Immature natural killer cell (primary cell): ENCODE measurements at regions not wholly inside any gene's neighbourhood (a gene's known extent, or its start where the extent isn't known, plus 50 kb on each side); places are given as distances from the start of the nearest gene placed in this dataset.

Experiments used
- DNase-seq, 3 donors: peaks; one replicate each; pipeline ENCODE4 v3.0.0; 2022; ENCODE audit warnings: mixed read lengths in 1 of 3
- H3K27ac Mint-ChIP-seq, 6 donors: one replicate each; pipeline ENCODE4 v1.8.0; 2020; ENCODE audit warnings: mixed read lengths in 6 of 6, mild to moderate bottlenecking in 5 of 6, inconsistent platforms in 4 of 6, moderate library complexity in 3 of 6
- H3K27me3 Mint-ChIP-seq, 3 donors: one replicate each; pipeline ENCODE4 v1.8.0; 2020 to 2021; ENCODE audit warnings: low read depth in 3 of 3, mild to moderate bottlenecking in 3 of 3, mixed read lengths in 3 of 3, moderate library complexity in 3 of 3, inconsistent platforms in 1 of 3
- H3K36me3 Mint-ChIP-seq, 3 donors: one replicate each; pipeline ENCODE4 v1.8.0; 2020; ENCODE audit warnings: mixed read lengths in 3 of 3, inconsistent platforms in 2 of 3, mild to moderate bottlenecking in 2 of 3
- H3K4me1 Mint-ChIP-seq, 2 donors: one replicate each; pipeline ENCODE4 v1.8.0; 2020; ENCODE audit warnings: inconsistent platforms in 2 of 2, mild to moderate bottlenecking in 2 of 2, mixed read lengths in 2 of 2, moderate library complexity in 1 of 2
- H3K4me3 Mint-ChIP-seq, 5 donors: one replicate each; pipeline ENCODE4 v1.8.0; 2020; ENCODE audit warnings: mild to moderate bottlenecking in 5 of 5, mixed read lengths in 5 of 5, inconsistent platforms in 3 of 5, moderate library complexity in 3 of 5
- H3K9me3 Mint-ChIP-seq, 6 donors: one replicate each; pipeline ENCODE4 v1.8.0; 2020; ENCODE audit warnings: mild to moderate bottlenecking in 6 of 6, mixed read lengths in 6 of 6, inconsistent platforms in 4 of 6, moderate library complexity in 3 of 6

DNA sequence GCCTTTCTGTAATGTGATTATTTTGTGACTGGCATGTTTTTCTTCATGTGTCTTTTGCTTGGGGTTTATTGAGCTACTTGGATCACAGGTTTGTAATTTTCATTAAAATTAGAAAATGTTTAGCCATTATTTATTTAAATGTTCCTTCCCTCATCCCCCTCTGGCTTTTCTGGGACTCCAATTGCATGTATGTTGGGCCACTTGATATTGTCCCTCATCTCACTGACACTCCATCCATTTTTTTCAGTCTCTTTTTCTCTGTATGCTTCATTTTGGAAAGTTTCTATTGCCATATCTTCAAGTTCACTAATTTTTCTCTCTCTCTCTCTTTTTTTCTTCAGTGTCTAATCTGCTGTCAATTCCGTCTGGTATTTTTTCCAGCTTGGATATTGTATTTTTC is 390.1 kb downstream of the PRDM2 start:
- H3K27ac Mint-ChIP-seq, result no peak overlapping the region
- peaks cover 0 to 4% (median 0%) of the 10 kb centered on the region in 3 donors for H3K36me3 Mint-ChIP-seq
- H3K9me3 Mint-ChIP-seq, result peaks cover 1 to 12% (median 8%) of the 10 kb centered on the region in 6 donors
- DNase-seq, result no peak
- peaks cover 8 to 12% (median 10%) of the 10 kb centered on the region in 3 donors for H3K27me3 Mint-ChIP-seq
- H3K4me1 Mint-ChIP-seq, result no peaks in the 10 kb centered on the region
- no peak overlapping the region for H3K4me3 Mint-ChIP-seq

DNA sequence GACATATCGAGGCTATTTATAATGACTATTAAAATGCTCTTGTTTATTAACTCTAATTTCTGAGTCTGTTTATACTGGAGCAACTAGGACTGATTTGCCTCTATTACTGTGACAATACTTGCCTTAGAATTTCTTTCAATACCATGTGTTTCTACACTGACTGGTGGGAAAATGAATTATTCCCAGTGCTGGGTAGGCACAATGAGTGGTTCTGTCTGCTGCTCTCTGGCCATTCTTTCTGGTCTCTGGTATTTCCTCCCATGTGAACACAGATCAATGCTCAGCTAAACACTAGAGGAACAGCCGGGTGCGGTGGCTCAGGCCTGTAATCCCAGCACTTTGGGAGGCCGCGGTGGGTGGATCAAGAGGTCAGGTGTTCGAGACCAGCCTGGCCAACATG is 390.5 kb downstream of the PRDM2 start:
- peaks cover 8 to 12% (median 9%) of the 10 kb centered on the region in 3 donors for H3K27me3 Mint-ChIP-seq

GRCh38 chr1:14094611-14095400 is 394.8 kb downstream of the PRDM2 start:
- H3K4me1 Mint-ChIP-seq, result no peaks in the 10 kb centered on the region
- no peak overlapping the region for H3K4me3 Mint-ChIP-seq
- no peak overlapping the region for H3K27ac Mint-ChIP-seq
- H3K27me3 Mint-ChIP-seq, result peaks cover 4 to 14% (median 9%) of the 10 kb centered on the region in 3 donors
- no peak for DNase-seq
- peaks cover 1 to 12% (median 6%) of the 10 kb centered on the region in 6 donors for H3K9me3 Mint-ChIP-seq
- H3K36me3 Mint-ChIP-seq, result peaks cover 0 to 4% (median 0%) of the 10 kb centered on the region in 3 donors

More for the DNA sequence above, 390.5 kb downstream of the PRDM2 start:
- DNase-seq, result no peak
- H3K36me3 Mint-ChIP-seq, result peaks cover 0 to 4% (median 0%) of the 10 kb centered on the region in 3 donors
- no peak overlapping the region for H3K27ac Mint-ChIP-seq
- H3K9me3 Mint-ChIP-seq, result peaks cover 1 to 12% (median 7%) of the 10 kb centered on the region in 6 donors
- H3K4me1 Mint-ChIP-seq, result no peaks in the 10 kb centered on the region
- H3K4me3 Mint-ChIP-seq, result no peak overlapping the region

GRCh38 chr1:14098294-14098913 is 398.4 kb downstream of the PRDM2 start:
- H3K4me1 Mint-ChIP-seq, result no peaks in the 10 kb centered on the region
- H3K27ac Mint-ChIP-seq, result no peak overlapping the region
- no peak for DNase-seq
- H3K9me3 Mint-ChIP-seq, result no peaks in the 10 kb centered on the region
- no peak overlapping the region for H3K4me3 Mint-ChIP-seq
- H3K27me3 Mint-ChIP-seq, result peaks cover 0 to 7% (median 2%) of the 10 kb centered on the region in 3 donors
- H3K36me3 Mint-ChIP-seq, result no peaks in the 10 kb centered on the region

DNA sequence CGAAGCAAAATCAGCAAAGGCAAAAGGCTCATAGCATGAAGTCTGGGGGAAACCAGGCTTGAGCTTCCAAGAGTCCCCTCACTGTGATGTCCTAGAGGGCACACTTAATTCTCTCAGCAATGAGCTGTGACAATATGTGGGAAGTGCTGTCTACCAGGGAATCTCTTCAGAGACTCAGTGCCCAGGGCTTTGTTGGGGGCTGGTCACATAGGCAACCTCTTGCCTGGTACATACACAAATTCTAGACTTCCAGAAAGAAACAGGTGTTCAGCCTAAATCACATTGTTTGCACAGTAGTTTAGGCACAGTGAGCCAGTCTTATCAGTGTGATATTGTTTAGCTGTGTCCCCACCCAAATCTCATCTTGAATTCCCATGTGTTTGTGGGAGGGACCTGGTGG is 400.5 kb downstream of the PRDM2 start:
- Mint-ChIP-seq H3K36me3 (no peaks in the 10 kb centered on the region), H3K4me1 (no peaks in the 10 kb centered on the region), H3K27ac (no peak overlapping the region), H3K27me3 (peaks cover 2 to 6% (median 3%) of the 10 kb centered on the region in 3 donors), H3K9me3 (no peaks in the 10 kb centered on the region), H3K4me3 (no peak overlapping the region)
- no peak for DNase-seq

GRCh38 chr1:14100919-14101318 is 400.9 kb downstream of the PRDM2 start:
- no peak overlapping the region for H3K4me3 Mint-ChIP-seq
- no peak for DNase-seq
- H3K27me3 Mint-ChIP-seq, result peaks cover 3 to 6% (median 3%) of the 10 kb centered on the region in 3 donors
- H3K4me1 Mint-ChIP-seq, result no peaks in the 10 kb centered on the region
- H3K36me3 Mint-ChIP-seq, result no peaks in the 10 kb centered on the region
- no peak overlapping the region for H3K27ac Mint-ChIP-seq
- no peaks in the 10 kb centered on the region for H3K9me3 Mint-ChIP-seq

DNA sequence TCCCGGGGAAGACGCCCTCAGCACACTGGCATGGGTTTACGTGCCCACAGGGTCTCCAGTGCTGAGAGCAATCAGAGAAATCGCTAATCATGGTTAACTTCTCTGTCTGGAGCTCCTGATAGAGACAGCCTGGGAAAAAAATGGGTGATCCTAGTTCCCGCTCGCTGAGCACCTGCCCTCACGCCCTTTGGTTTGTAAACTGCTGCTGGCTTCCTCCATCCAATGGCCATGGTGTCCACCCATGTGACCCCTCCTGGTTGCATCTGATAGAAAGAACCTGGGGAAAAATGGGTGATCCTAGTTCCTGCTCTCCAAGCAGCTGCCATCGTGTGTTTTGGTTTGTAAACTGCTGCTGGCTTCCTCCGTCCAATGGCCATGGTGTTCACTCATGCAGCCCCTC is 402.2 kb downstream of the PRDM2 start:
- Mint-ChIP-seq H3K36me3 (no peaks in the 10 kb centered on the region), H3K4me3 (no peak overlapping the region), H3K9me3 (no peaks in the 10 kb centered on the region), H3K4me1 (no peaks in the 10 kb centered on the region), H3K27ac (no peak overlapping the region), H3K27me3 (peaks cover 3 to 6% (median 3%) of the 10 kb centered on the region in 3 donors)
- DNase-seq, result no peak

GRCh38 chr1:14103878-14104430 is 404.0 kb downstream of the PRDM2 start:
- Mint-ChIP-seq H3K9me3 (no peaks in the 10 kb centered on the region), H3K4me1 (no peaks in the 10 kb centered on the region), H3K4me3 (no peak overlapping the region), H3K36me3 (no peaks in the 10 kb centered on the region), H3K27me3 (peaks cover 3 to 9% (median 3%) of the 10 kb centered on the region in 3 donors), H3K27ac (no peak overlapping the region)
- no peak for DNase-seq

- no peak overlapping the region for H3K4me3 Mint-ChIP-seq
- peaks cover 5 to 7% (median 6%) of the 10 kb centered on the region in 3 donors for H3K27me3 Mint-ChIP-seq
- H3K4me1 Mint-ChIP-seq, result no peaks in the 10 kb centered on the region
- no peaks in the 10 kb centered on the region for H3K9me3 Mint-ChIP-seq
- H3K36me3 Mint-ChIP-seq, result no peaks in the 10 kb centered on the region
- no peak for DNase-seq
- no peak overlapping the region for H3K27ac Mint-ChIP-seq
Observed at GRCh38 chr1:14106126-14106525, 406.1 kb downstream of the PRDM2 start.

GRCh38 chr1:14106679-14107313 is 406.8 kb downstream of the PRDM2 start:
- H3K4me1 Mint-ChIP-seq, result no peaks in the 10 kb centered on the region
- H3K27me3 Mint-ChIP-seq, result peaks cover 5 to 7% (median 6%) of the 10 kb centered on the region in 3 donors
- no peak overlapping the region for H3K4me3 Mint-ChIP-seq
- no peaks in the 10 kb centered on the region for H3K9me3 Mint-ChIP-seq
- no peaks in the 10 kb centered on the region for H3K36me3 Mint-ChIP-seq
- no peak overlapping the region for H3K27ac Mint-ChIP-seq
- no peak for DNase-seq

DNA sequence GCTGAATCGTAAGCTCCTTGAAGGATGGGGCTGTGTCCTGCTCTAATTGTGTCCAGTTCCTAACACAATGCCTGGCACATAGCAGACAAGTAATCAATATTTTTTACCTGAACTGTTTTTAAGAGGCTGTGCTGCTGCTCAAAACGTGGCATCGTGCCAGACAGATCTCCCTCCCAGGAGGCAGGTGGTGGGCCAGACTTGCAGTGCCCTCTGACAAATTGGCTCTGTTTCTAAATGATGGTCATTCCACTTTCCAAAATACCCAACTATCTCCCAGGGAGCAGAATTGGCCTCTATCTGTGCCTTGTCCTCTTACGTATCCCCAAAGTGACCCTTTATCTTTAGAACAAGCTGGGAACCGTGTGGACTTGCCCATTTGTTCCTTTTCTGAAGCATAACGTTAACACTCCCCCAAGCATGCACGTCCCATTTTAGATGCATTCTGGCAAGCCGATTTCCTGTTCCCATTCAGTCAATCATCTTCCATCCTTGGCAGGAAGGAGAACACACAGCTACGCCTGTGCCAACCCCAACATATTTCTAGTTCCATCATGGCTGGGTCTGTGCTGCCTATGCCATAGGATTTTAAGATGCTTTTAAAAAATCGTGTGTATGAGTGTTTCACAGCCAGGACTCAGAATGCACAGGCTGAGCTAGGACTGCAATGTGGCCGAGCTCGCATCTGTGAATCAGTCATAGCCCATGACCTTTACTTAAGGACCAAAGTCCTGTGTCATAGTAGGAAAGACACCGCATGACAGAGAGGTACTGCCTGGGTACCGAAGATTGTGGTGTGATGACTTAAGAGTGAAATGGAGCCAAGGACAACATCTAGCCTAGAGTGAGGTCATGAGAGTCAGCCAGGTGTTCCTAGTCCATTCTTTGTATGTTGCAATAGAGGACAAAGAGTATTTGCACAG is 408.6 kb downstream of the PRDM2 start:
- Mint-ChIP-seq H3K36me3 (no peaks in the 10 kb centered on the region), H3K4me3 (no peak overlapping the region), H3K4me1 (no peaks in the 10 kb centered on the region), H3K27ac (no peak overlapping the region), H3K9me3 (no peaks in the 10 kb centered on the region), H3K27me3 (peaks cover 5 to 8% (median 6%) of the 10 kb centered on the region in 3 donors)
- DNase-seq, result no peak

DNA sequence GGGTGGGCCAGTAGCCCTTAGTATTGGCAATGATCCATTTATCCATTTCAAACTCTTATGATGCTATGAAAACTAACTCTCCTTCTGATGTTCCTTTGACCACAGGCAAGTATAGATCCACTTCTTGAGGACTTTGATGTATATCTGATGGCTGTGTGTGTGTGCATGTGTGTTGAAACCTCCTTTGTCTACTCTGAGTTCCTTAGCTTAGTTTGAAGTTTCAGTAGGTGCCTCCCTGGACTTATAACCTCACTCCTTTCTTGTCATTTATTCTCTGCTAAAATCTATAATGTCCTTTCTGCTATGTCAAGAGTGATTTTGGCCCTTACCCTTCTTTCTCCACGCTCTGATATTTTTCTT is 409.3 kb downstream of the PRDM2 start:
- H3K27ac Mint-ChIP-seq, result no peak overlapping the region
- H3K4me1 Mint-ChIP-seq, result peaks cover under 1 to 5% of the 10 kb centered on the region in 2 donors
- DNase-seq, result no peak
- H3K36me3 Mint-ChIP-seq, result no peaks in the 10 kb centered on the region
- H3K4me3 Mint-ChIP-seq, result no peak overlapping the region
- no peaks in the 10 kb centered on the region for H3K9me3 Mint-ChIP-seq
- peaks cover 5 to 10% (median 6%) of the 10 kb centered on the region in 3 donors for H3K27me3 Mint-ChIP-seq

GRCh38 chr1:14110040-14110439 is 410.1 kb downstream of the PRDM2 start:
- Mint-ChIP-seq H3K4me1 (peaks cover 6 to 9% of the 10 kb centered on the region in 2 donors), H3K27me3 (peaks cover 5 to 9% (median 5%) of the 10 kb centered on the region in 3 donors), H3K36me3 (no peaks in the 10 kb centered on the region), H3K9me3 (no peaks in the 10 kb centered on the region), H3K27ac (no peak overlapping the region), H3K4me3 (no peak overlapping the region)
- DNase-seq, result no peak
